Breast epithelium (tissue), 4 donors: ENCODE measurements at regions not wholly inside any gene's neighbourhood (a gene's known extent, or its start where the extent isn't known, plus 50 kb on each side); places are given as distances from the start of the nearest gene placed in this dataset.

ENCODE experiments used
- DNase-seq, 2 donors: peaks; one replicate each; pipeline ENCODE4 v3.0.0-alpha.2; 2019; ENCODE audit warnings: low spot score in 2 of 2
- H3K27ac ChIP-seq, 2 donors: fragments of 200-600 bp; sonication (generic) in 1 of 2; one replicate each; pipeline ENCODE4 v1.5.1; 2016 to 2019; ENCODE audit warnings: mild to moderate bottlenecking in 1 of 2
- H3K27me3 ChIP-seq, 2 donors: fragments of 200-600 bp; sonication (generic) in 1 of 2; one replicate each; pipeline versions ENCODE4 v1.5.1 to v1.6.0; 2017 to 2019; ENCODE audit warnings: control low read depth in 1 of 2, mild to moderate bottlenecking in 1 of 2
- H3K36me3 ChIP-seq: fragments of 200-600 bp; one replicate; pipeline ENCODE4 v1.5.1; 2019
- H3K4me1 ChIP-seq, 2 donors: fragments of 200-600 bp; sonication (generic); one replicate each; pipeline ENCODE4 v1.5.1; 2016 to 2019; ENCODE audit warnings: control low read depth in 1 of 2
- H3K4me3 ChIP-seq, 3 donors: fragments of 200-600 bp; sonication (generic); 1 replicate in 2 of 3; 2 replicates in 1 of 3; pipeline ENCODE4 v1.5.1; 2016 to 2019; ENCODE audit warnings: mild to moderate bottlenecking in 3 of 3, moderate library complexity in 2 of 3
- H3K9me3 ChIP-seq, 2 donors: fragments of 200-600 bp; sonication (generic) in 1 of 2; one replicate each; pipeline ENCODE4 v1.5.1; 2016 to 2019; ENCODE audit warnings: control low read depth in 1 of 2
- POLR2A ChIP-seq: fragments of 450-650 bp; IDR thresholded peaks from one replicate; pipeline ENCODE4 v1.6.1; 2016; ENCODE audit warnings: antibody characterized with exemption, mild to moderate bottlenecking, moderate library complexity
- POLR2AphosphoS5 ChIP-seq, 3 donors: sonication (generic); formaldehyde crosslinking; IDR thresholded peaks; one replicate each; pipeline ENCODE4 v1.6.1; 2017; ENCODE audit warnings: antibody characterized with exemption in 3 of 3
- intact Hi-C: fragments of 100-400 bp; cut with DNase I; formaldehyde crosslinking; loops from one replicate; pipeline ENCODE4 v1.15.1; 2023; ENCODE audit warnings: low total_unique reads
- TF ChIP-seq, protein P1 (sequence below), 3 donors: fragments of 450-650 bp; IDR thresholded peaks; one replicate each; pipeline ENCODE4 v1.5.1; 2016 to 2017; ENCODE audit warnings: antibody characterized with exemption in 3 of 3, mild to moderate bottlenecking in 3 of 3, moderate library complexity in 3 of 3

DNA sequence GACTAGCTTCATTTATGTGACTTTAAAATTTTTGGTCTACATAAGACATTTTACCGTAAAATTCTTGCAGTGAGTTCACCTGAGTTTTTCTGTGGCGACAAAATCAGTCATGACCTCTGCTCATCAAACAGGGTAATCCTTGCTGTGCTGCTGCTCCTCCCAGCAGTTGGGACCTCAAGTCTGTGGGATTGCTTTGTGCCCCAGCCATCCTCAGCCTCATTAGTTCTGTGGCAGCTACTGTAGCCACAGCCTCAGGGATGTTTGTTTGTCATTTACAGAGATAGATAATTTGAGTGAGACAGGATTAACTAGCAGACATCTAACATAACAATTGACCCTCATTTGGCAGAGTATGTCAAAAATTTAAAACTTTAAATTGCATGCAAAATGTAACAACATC is 357.0 kb downstream of the PCNX1 start:
- intact Hi-C loops = no loop called here
- no peak for DNase-seq
- TF ChIP-seq, protein P1, sequence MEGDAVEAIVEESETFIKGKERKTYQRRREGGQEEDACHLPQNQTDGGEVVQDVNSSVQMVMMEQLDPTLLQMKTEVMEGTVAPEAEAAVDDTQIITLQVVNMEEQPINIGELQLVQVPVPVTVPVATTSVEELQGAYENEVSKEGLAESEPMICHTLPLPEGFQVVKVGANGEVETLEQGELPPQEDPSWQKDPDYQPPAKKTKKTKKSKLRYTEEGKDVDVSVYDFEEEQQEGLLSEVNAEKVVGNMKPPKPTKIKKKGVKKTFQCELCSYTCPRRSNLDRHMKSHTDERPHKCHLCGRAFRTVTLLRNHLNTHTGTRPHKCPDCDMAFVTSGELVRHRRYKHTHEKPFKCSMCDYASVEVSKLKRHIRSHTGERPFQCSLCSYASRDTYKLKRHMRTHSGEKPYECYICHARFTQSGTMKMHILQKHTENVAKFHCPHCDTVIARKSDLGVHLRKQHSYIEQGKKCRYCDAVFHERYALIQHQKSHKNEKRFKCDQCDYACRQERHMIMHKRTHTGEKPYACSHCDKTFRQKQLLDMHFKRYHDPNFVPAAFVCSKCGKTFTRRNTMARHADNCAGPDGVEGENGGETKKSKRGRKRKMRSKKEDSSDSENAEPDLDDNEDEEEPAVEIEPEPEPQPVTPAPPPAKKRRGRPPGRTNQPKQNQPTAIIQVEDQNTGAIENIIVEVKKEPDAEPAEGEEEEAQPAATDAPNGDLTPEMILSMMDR (IDR thresholded peaks at IDR 0.05) = no peak
- TF ChIP-seq POLR2AphosphoS5 (IDR thresholded peaks at IDR 0.05) (no peak), POLR2A (no peak)
- Histone ChIP-seq H3K36me3 (no peaks in the 10 kb centered on the region), H3K27ac (no peak overlapping the region), H3K9me3 (peaks cover 5 to 11% of the 10 kb centered on the region in 2 donors), H3K27me3 (no peaks in the 10 kb centered on the region), H3K4me3 (no peak overlapping the region), H3K4me1 (no peaks in the 10 kb centered on the region)

DNA sequence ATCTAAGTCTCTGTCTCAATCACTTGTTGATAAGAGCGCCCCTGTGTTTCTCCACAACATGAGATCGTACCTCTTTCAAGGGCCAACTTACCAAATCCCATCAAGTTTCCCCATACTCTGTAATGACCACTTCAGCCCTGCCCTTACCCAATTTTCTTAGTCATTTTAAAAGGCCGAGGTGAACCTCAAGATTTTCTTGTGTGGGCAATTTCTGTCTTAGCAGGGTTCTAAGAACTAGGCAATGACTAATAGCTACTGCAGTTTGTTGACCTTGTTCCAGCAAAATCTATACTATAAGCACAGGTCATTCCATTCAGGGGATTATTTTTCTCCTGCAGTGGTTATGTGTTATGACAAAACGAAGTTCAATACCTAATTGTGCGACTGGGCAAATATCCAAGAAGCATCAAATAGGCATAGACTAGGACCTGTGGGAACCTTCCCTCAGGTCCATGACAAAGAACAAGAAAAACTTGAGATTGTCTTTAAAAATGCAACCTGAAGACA is 359.8 kb downstream of the PCNX1 start:
- TF ChIP-seq POLR2AphosphoS5 (IDR thresholded peaks at IDR 0.05) (no peak), POLR2A (no peak)
- TF ChIP-seq, protein P1 (IDR thresholded peaks at IDR 0.05) = no peak
- Histone ChIP-seq H3K4me1 (no peaks in the 10 kb centered on the region), H3K36me3 (no peaks in the 10 kb centered on the region), H3K4me3 (no peak overlapping the region), H3K9me3 (no peaks in the 10 kb centered on the region), H3K27me3 (no peaks in the 10 kb centered on the region), H3K27ac (no peak overlapping the region)
- intact Hi-C loops = no loop called here
- DNase-seq = no peak

DNA sequence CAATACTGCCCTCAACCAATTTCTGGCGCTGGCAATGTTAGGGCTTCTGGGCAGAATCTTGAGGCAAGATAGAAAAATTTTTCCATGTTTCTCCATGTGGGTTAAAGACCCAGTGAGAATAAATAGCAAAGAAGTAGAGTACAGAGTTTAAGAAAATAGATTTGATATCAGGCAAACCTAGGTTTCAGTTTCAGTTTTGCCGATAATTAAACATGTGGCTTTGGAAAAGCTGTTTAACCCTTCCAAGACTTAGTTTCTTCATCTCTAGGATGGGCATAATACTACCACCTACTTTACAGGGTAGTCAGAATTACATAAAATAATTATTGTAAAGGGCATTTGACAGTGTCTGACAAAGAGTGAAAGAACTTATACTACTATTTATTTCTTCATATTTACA is 360.4 kb downstream of the PCNX1 start:
- DNase-seq = no peak
- no peak for TF ChIP-seq POLR2AphosphoS5 (IDR thresholded peaks at IDR 0.05)
- H3K4me3 ChIP-seq = peak overlapping the region in 2 of 3 donors; percentile 15 to 17
- intact Hi-C loops = no loop called here
- no peak overlapping the region for H3K27ac ChIP-seq
- no peaks in the 10 kb centered on the region for H3K9me3 ChIP-seq
- no peaks in the 10 kb centered on the region for H3K36me3 ChIP-seq
- no peaks in the 10 kb centered on the region for H3K27me3 ChIP-seq
- no peaks in the 10 kb centered on the region for H3K4me1 ChIP-seq

DNA sequence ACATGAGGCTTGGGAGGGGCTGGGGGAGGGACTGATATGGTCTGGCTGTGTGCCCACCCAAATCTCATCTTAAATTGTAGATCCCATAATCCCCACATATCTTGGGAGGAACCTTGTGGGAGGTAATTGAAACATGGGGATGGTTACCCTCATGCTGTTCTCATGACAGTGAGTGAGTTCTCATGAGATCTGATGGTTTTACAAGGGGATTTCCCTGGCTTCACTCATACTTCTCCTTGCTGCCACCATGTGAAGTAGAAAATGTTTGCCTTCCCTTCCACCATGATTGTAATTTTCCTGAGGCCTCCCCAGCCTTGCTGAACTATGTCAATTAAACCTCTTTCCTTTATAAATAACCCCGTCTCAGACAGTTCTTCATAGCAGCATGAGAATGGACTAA is 362.9 kb downstream of the PCNX1 start:
- no peak for DNase-seq
- Histone ChIP-seq H3K4me1 (no peaks in the 10 kb centered on the region), H3K36me3 (no peaks in the 10 kb centered on the region), H3K9me3 (no peaks in the 10 kb centered on the region), H3K4me3 (no peak overlapping the region), H3K27me3 (no peaks in the 10 kb centered on the region), H3K27ac (no peak overlapping the region)
- intact Hi-C loops = no loop called here
- TF ChIP-seq, protein P1 (IDR thresholded peaks at IDR 0.05) = no peak
- TF ChIP-seq POLR2AphosphoS5 (IDR thresholded peaks at IDR 0.05) = no peak

DNA sequence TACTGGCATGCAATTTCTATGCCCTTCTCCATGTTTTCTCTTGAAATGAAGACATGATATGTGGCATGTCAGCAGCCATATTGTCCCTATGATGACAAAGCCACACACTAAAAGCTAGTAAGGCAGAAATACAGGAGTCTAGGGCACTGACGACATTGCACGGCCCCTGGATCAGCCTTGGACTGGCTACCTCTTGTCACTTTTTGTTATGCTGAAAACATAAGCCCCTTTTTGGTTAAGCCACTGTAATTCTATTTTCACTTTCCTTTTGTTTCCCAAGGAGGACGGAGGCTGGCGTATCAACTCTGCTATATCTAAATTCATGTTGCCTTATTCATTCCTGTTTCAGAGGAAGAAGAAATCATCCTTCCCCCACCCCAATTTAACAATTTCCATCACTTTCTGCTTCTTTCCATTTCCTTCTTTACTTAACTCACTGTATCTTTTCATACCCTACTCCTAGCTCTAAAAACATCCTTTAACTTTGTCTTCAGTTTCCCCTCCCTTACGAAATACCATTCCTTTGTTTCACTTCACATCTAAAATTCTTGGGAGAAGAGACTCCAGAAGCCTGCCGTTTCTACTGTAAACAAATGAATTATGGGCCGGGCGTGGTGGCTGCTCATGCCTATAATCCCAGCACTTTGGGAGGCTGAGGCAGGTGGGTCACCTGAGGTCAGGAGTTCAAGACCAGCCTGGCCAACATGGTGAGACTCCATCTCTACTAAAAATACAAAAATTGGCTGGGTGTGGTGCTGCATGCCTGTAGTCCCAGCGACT is 364.1 kb downstream of the PCNX1 start:
- DNase-seq = no peak
- no peaks in the 10 kb centered on the region for H3K4me1 ChIP-seq
- H3K27me3 ChIP-seq = no peaks in the 10 kb centered on the region
- no peak for TF ChIP-seq POLR2A
- TF ChIP-seq, protein P1 (IDR thresholded peaks at IDR 0.05) = no peak
- H3K27ac ChIP-seq = no peak overlapping the region
- H3K9me3 ChIP-seq = no peaks in the 10 kb centered on the region
- intact Hi-C loops = no loop called here
- no peaks in the 10 kb centered on the region for H3K36me3 ChIP-seq
- no peak overlapping the region for H3K4me3 ChIP-seq
